ENCODE measurements at regions not wholly inside any gene's neighbourhood (a gene's known extent, or its start where the extent isn't known, plus 50 kb on each side); places are given as distances from the start of the nearest gene placed in this dataset.
"Not testable (repeated sequence)": the region's sequence is repeated elsewhere in the genome, so short reads cannot be mapped to it uniquely, and the experiment has no call there.

GRCh38 chr2:52035391-52035790, 1003.5 kb upstream of the NRXN1 start:
- Mint-ChIP-seq H3K4me1 (ENCODE audit: insufficient read depth, unreplicated experiment) (peaks cover 9% of the 10 kb centered on the region), H3K27ac (ENCODE audit: low read depth, unreplicated experiment) (no peak overlapping the region), H3K9me3 (ENCODE audit: unreplicated experiment) (no peaks in the 10 kb centered on the region), H3K36me3 (ENCODE audit: insufficient read depth, unreplicated experiment) (no peaks in the 10 kb centered on the region), H3K27me3 (ENCODE audit: insufficient read depth, unreplicated experiment) (no peaks in the 10 kb centered on the region), H3K4me3 (ENCODE audit: unreplicated experiment) (no peak overlapping the region)
- intact Hi-C loops (cut with micrococcal nuclease), result no loop called here
- no peak for TF ChIP-seq CTCF (IDR thresholded peaks at IDR 0.05; ENCODE audit: unreplicated experiment)
- POLR2A ChIA-PET, result no interaction called here
- CTCF ChIA-PET, result interaction anchor here (0.7 kb wide), 1 partner anchor 1667 kb away, joined by 3 read pairs; no protein-coding TSS in a partner anchor
- no peak for DNase-seq (ENCODE audit: unreplicated experiment)
- no TSS peak for BruUV-seq (replicated peaks)

GRCh38 chr2:52034706-52035105, 1002.8 kb upstream of the NRXN1 start:
- no peaks in the 10 kb centered on the region for H3K9me3 Mint-ChIP-seq (ENCODE audit: unreplicated experiment)
- H3K4me3 Mint-ChIP-seq (ENCODE audit: unreplicated experiment), result no peak overlapping the region
- no peaks in the 10 kb centered on the region for H3K36me3 Mint-ChIP-seq (ENCODE audit: insufficient read depth, unreplicated experiment)
- peaks cover 9% of the 10 kb centered on the region for H3K4me1 Mint-ChIP-seq (ENCODE audit: insufficient read depth, unreplicated experiment)
- H3K27ac Mint-ChIP-seq (ENCODE audit: low read depth, unreplicated experiment), result peak overlapping the region; percentile 35
- POLR2A ChIA-PET, result no interaction called here
- H3K27me3 Mint-ChIP-seq (ENCODE audit: insufficient read depth, unreplicated experiment), result no peaks in the 10 kb centered on the region
- no peak for TF ChIP-seq CTCF (IDR thresholded peaks at IDR 0.05; ENCODE audit: unreplicated experiment)
- intact Hi-C loops (cut with micrococcal nuclease), result no loop called here
- CTCF ChIA-PET, result no interaction called here
- no peak for DNase-seq (ENCODE audit: unreplicated experiment)
- BruUV-seq (replicated peaks), result no TSS peak

- Mint-ChIP-seq H3K36me3 (ENCODE audit: insufficient read depth, unreplicated experiment) (no peaks in the 10 kb centered on the region), H3K27me3 (ENCODE audit: insufficient read depth, unreplicated experiment) (no peaks in the 10 kb centered on the region), H3K4me3 (ENCODE audit: unreplicated experiment) (no peak overlapping the region), H3K9me3 (ENCODE audit: unreplicated experiment) (peaks cover 7% of the 10 kb centered on the region), H3K4me1 (ENCODE audit: insufficient read depth, unreplicated experiment) (no peaks in the 10 kb centered on the region), H3K27ac (ENCODE audit: low read depth, unreplicated experiment) (no peak overlapping the region)
- ChIA-PET CTCF (interaction anchor here (0.6 to 1.5 kb wide), 2 partner anchors 24 to 573 kb away, joined by 3 to 5 read pairs; no protein-coding TSS in a partner anchor), POLR2A (no interaction called here)
- no peak for TF ChIP-seq CTCF (IDR thresholded peaks at IDR 0.05; ENCODE audit: unreplicated experiment)
- BruUV-seq (replicated peaks), result no TSS peak
- DNase-seq (ENCODE audit: unreplicated experiment), result no peak
- intact Hi-C loops (cut with micrococcal nuclease), result no loop called here
Observed at GRCh38 chr2:52022006-52022405, 990.1 kb upstream of the NRXN1 start.

GRCh38 chr2:52017646-52018235, 985.8 kb upstream of the NRXN1 start:
- intact Hi-C loops (cut with micrococcal nuclease), result no loop called here
- Mint-ChIP-seq H3K36me3 (ENCODE audit: insufficient read depth, unreplicated experiment) (no peaks in the 10 kb centered on the region), H3K4me3 (ENCODE audit: unreplicated experiment) (no peak overlapping the region), H3K27ac (ENCODE audit: low read depth, unreplicated experiment) (no peak overlapping the region), H3K9me3 (ENCODE audit: unreplicated experiment) (peaks cover 7% of the 10 kb centered on the region), H3K27me3 (ENCODE audit: insufficient read depth, unreplicated experiment) (no peaks in the 10 kb centered on the region), H3K4me1 (ENCODE audit: insufficient read depth, unreplicated experiment) (no peaks in the 10 kb centered on the region)
- no peak for TF ChIP-seq CTCF (IDR thresholded peaks at IDR 0.05; ENCODE audit: unreplicated experiment)
- DNase-seq (ENCODE audit: unreplicated experiment), result no peak
- no TSS peak for BruUV-seq (replicated peaks)
- CTCF ChIA-PET, result no interaction called here
- POLR2A ChIA-PET, result interaction anchor here (1.1 kb wide), 1 partner anchor 31 kb away, joined by 3 read pairs; no protein-coding TSS in a partner anchor

- H3K36me3 Mint-ChIP-seq (ENCODE audit: insufficient read depth, unreplicated experiment); H3K27me3 Mint-ChIP-seq (ENCODE audit: insufficient read depth, unreplicated experiment); DNase-seq (ENCODE audit: unreplicated experiment); H3K9me3 Mint-ChIP-seq (ENCODE audit: unreplicated experiment); BruUV-seq (replicated peaks); intact Hi-C loops (cut with micrococcal nuclease); POLR2A ChIA-PET; H3K4me1 Mint-ChIP-seq (ENCODE audit: insufficient read depth, unreplicated experiment); H3K27ac Mint-ChIP-seq (ENCODE audit: low read depth, unreplicated experiment); H3K4me3 Mint-ChIP-seq (ENCODE audit: unreplicated experiment): not testable (repeated sequence)
- CTCF ChIA-PET, result interaction anchor here (0.9 kb wide), 1 partner anchor 1733 kb away, joined by 3 read pairs; no protein-coding TSS in a partner anchor
Observed at GRCh38 chr2:52006821-52007366, 975.0 kb upstream of the NRXN1 start.
